Common myeloid progenitor, CD34-positive (primary cell): ENCODE measurements at regions not wholly inside any gene's neighbourhood (a gene's known extent, or its start where the extent isn't known, plus 50 kb on each side); places are given as distances from the start of the nearest gene placed in this dataset.
A peak's percentile ranks its signal among the peaks of the same experiment; 100 is the strongest.

Experiments
- CTCF ChIA-PET: fragments of 350-600 bp; sonication (Branson Sonifier 250); formaldehyde crosslinking; loops from one replicate; lab custom pipeline; 2021; ENCODE audit warnings: antibody characterized with exemption; lab: Charles Lee
- POLR2A ChIA-PET: fragments of 350-600 bp; sonication (Branson Sonifier 250); formaldehyde crosslinking; loops from one replicate; lab custom pipeline; 2021; ENCODE audit warnings: antibody characterized with exemption; lab: Charles Lee
- DNase-seq, 3 donors: peaks; one replicate each; pipeline versions ENCODE4 v3.0.0 to v3.0.0-alpha.2; 2013
- H3K27ac ChIP-seq, 2 experiments: 1 replicate in 1 of 2; 2 replicates in 1 of 2; pipeline ENCODE4 v1.7.0; 2013; ENCODE audit warnings: inconsistent platforms in 2 of 2, low read length in 2 of 2, mild to moderate bottlenecking in 2 of 2, low read depth in 1 of 2, moderate library complexity in 1 of 2; ENCODE audit not compliant: severe bottlenecking in 2 of 2, insufficient read depth in 1 of 2, poor library complexity in 1 of 2
- H3K27me3 ChIP-seq, 5 experiments: replicated peaks in 2 of 5; 1 replicate in 3 of 5; 2 replicates in 2 of 5; pipeline versions ENCODE4 v1.6.1 to v1.7.0; 2013; ENCODE audit warnings: low read length in 4 of 5, mild to moderate bottlenecking in 2 of 5, moderate library complexity in 2 of 5, inconsistent platforms in 1 of 5; ENCODE audit not compliant: insufficient read depth in 5 of 5, control insufficient read depth in 4 of 5
- H3K36me3 ChIP-seq, 4 experiments: 1 replicate in 2 of 4; 2 replicates in 2 of 4; pipeline versions ENCODE4 v1.6.1 to v1.7.0; 2013; ENCODE audit warnings: low read length in 3 of 4, control low read depth in 1 of 4, mild to moderate bottlenecking in 1 of 4; ENCODE audit not compliant: control insufficient read depth in 4 of 4, insufficient read depth in 4 of 4
- H3K4me1 ChIP-seq, 4 experiments: 1 replicate in 3 of 4; 2 replicates in 1 of 4; pipeline versions ENCODE4 v1.6.1 to v1.7.1; 2013; ENCODE audit warnings: low read length in 3 of 4, mild to moderate bottlenecking in 3 of 4, control low read depth in 1 of 4, inconsistent platforms in 1 of 4, moderate library complexity in 1 of 4; ENCODE audit not compliant: control insufficient read depth in 4 of 4, insufficient read depth in 4 of 4; ENCODE audit errors: control extremely low read depth in 1 of 4
- H3K4me3 ChIP-seq, 7 experiments: 1 replicate in 4 of 7; 2 replicates in 3 of 7; pipeline versions ENCODE4 v1.5.1 to v1.7.0; 2013; ENCODE audit warnings: mild to moderate bottlenecking in 7 of 7, low read length in 6 of 7, moderate library complexity in 6 of 7, inconsistent platforms in 2 of 7, low read depth in 2 of 7, control low read depth in 1 of 7; ENCODE audit not compliant: insufficient read depth in 4 of 7, control insufficient read depth in 1 of 7; ENCODE audit errors: extremely low read depth in 1 of 7
- H3K9me3 ChIP-seq, 5 experiments: 1 replicate in 4 of 5; 2 replicates in 1 of 5; pipeline versions ENCODE4 v1.6.1 to v1.7.1; 2013; ENCODE audit warnings: low read length in 4 of 5, mild to moderate bottlenecking in 2 of 5, inconsistent platforms in 1 of 5, low read depth in 1 of 5, moderate library complexity in 1 of 5; ENCODE audit not compliant: control insufficient read depth in 4 of 5, insufficient read depth in 2 of 5; ENCODE audit errors: control extremely low read depth in 1 of 5
- WGBS: methylation state at CpG from one replicate; pipeline ENCODE4 v1.1.5; 2013; ENCODE audit not compliant: insufficient coverage; 5-methylcytosine and 5-hydroxymethylcytosine counted together

DNA sequence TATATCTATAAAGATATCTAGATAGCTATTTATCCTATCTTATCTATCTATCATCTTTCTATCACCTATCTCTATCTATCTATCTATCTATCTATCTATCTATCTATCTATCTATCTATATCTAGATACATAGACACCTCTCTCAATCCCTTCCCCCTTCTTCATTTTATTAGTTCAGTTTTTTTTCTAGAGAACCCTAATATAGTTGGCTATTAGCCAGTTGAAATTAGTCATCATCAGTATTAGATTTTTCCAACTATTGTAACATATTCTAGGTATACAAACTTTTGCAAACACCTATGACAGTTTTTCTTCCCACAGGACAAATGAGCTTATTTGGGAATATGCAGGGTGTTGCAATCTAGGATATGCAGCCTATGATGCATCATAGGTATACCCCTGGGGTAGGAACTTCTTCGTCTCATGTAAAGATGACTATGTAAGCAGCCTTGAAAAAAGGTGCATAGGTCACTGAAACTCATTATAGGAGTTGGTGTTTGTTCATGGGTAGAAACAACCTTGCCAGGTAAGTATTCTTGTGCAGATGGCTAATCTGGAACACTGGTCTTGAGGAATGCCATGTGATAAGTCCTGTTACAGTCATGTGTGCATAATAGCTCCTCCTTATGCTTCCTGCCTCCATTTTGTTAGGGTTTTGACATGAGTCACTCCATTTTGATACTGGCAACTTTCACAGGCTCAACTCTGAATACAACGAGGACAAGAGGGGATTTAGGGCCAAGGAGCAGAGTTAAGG lies 160.7 kb upstream of the ZSWIM2 start:
- Histone ChIP-seq H3K27me3 (no peaks in the 10 kb centered on the region), H3K4me1 (no peaks in the 10 kb centered on the region), H3K9me3 (no peaks in the 10 kb centered on the region), H3K36me3 (no peaks in the 10 kb centered on the region), H3K4me3 (no peak overlapping the region), H3K27ac (no peak overlapping the region)
- CTCF ChIA-PET, result no interaction called here
- 100% methylated on average over 2 of the region's 2 CpGs for WGBS
- DNase-seq, result no peak
- POLR2A ChIA-PET, result no interaction called here

DNA sequence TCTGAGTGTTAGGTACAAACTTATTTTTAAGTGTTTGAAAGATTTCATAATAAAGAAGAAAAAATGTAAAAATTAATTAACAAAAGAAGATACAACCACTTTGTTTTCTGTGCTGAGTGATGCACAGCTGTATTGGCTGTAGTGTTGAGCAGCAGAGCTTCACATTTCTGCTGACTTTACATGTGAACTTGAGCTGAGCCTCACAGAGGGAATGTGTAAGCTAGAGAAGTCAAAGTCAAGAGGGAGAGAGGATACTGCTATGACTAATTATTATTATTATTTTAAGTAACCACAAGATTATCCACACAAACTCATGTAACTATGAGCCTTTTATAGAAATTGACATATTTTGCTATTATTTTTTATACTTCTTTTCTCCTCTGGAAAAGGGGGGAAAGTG lies 159.1 kb upstream of the ZSWIM2 start:
- POLR2A ChIA-PET, result no interaction called here
- H3K27me3 ChIP-seq, result no peaks in the 10 kb centered on the region
- CTCF ChIA-PET, result interaction anchor here (0.6 kb wide), 1 partner anchor 490 kb away, joined by 3 read pairs; no protein-coding TSS in a partner anchor
- no peaks in the 10 kb centered on the region for H3K9me3 ChIP-seq
- no peaks in the 10 kb centered on the region for H3K36me3 ChIP-seq
- no peaks in the 10 kb centered on the region for H3K4me1 ChIP-seq
- no peak for DNase-seq
- H3K4me3 ChIP-seq, result no peak overlapping the region
- no peak overlapping the region for H3K27ac ChIP-seq

- WGBS, result no CpG with 5 or more reads among the region's 1 CpG
- Histone ChIP-seq H3K27me3 (no peaks in the 10 kb centered on the region), H3K27ac (no peak overlapping the region), H3K4me1 (no peaks in the 10 kb centered on the region), H3K4me3 (peak overlapping the region in 3 of 7 experiments; percentile 19 to 48 (median 23)), H3K9me3 (peaks cover 0 to 10% (median 0%) of the 10 kb centered on the region in 5 experiments), H3K36me3 (no peaks in the 10 kb centered on the region)
- DNase-seq, result no peak
- ChIA-PET POLR2A (no interaction called here), CTCF (no interaction called here)
Measured at GRCh38 chr2:187003611-187004010, 154.6 kb upstream of the ZSWIM2 start.

- no peaks in the 10 kb centered on the region for H3K36me3 ChIP-seq
- no peak overlapping the region for H3K27ac ChIP-seq
- H3K27me3 ChIP-seq, result no peaks in the 10 kb centered on the region
- POLR2A ChIA-PET, result no interaction called here
- peak overlapping the region in 4 of 7 experiments; percentile 4 to 48 (median 19) for H3K4me3 ChIP-seq
- DNase-seq, result peak; percentile 6 to 23 (median 9)
- H3K9me3 ChIP-seq, result peaks cover 0 to 10% (median 0%) of the 10 kb centered on the region in 5 experiments
- CTCF ChIA-PET, result no interaction called here
- WGBS, result 77% methylated on average over 32 of the region's 32 CpGs
- no peaks in the 10 kb centered on the region for H3K4me1 ChIP-seq
Measured at GRCh38 chr2:187003038-187003554, 154.1 kb upstream of the ZSWIM2 start.

- 92% methylated on average over 12 of the region's 18 CpGs for WGBS
- ChIA-PET CTCF (no interaction called here), POLR2A (no interaction called here)
- Histone ChIP-seq H3K4me3 (no peak overlapping the region), H3K9me3 (peaks cover 0 to 10% (median 0%) of the 10 kb centered on the region in 5 experiments), H3K36me3 (no peaks in the 10 kb centered on the region), H3K27me3 (no peaks in the 10 kb centered on the region), H3K27ac (no peak overlapping the region), H3K4me1 (no peaks in the 10 kb centered on the region)
- no peak for DNase-seq
Measured at GRCh38 chr2:187002242-187002641, 153.3 kb upstream of the ZSWIM2 start.

GRCh38 chr2:187001248-187001647 lies 152.3 kb upstream of the ZSWIM2 start:
- ChIA-PET CTCF (no interaction called here), POLR2A (no interaction called here)
- Histone ChIP-seq H3K9me3 (peaks cover 0 to 10% (median 0%) of the 10 kb centered on the region in 5 experiments), H3K4me3 (no peak overlapping the region), H3K27me3 (no peaks in the 10 kb centered on the region), H3K4me1 (no peaks in the 10 kb centered on the region), H3K36me3 (no peaks in the 10 kb centered on the region), H3K27ac (no peak overlapping the region)
- 94% methylated on average over 7 of the region's 7 CpGs for WGBS
- no peak for DNase-seq

DNA sequence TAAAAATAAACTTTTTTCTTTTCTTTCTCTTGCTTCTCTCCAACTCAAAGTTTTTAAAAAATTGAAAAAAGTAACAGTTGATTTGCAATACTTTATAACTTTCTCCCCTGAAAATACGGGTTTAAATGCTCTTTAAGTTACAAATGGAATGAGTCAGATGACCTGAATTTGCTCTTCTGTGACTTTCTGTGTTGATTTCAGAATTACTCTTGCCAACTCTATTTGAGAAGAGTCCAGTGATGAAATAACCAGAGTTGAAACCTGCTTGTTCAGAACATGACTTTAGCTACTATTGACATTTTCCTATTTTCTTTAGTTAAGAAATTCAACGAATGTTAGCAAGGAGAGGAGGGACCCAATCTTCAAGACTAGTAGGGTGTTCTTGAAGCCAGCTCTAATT lies 146.1 kb upstream of the ZSWIM2 start:
- H3K27ac ChIP-seq, result no peak overlapping the region
- no peaks in the 10 kb centered on the region for H3K27me3 ChIP-seq
- no peaks in the 10 kb centered on the region for H3K36me3 ChIP-seq
- no peak for DNase-seq
- H3K9me3 ChIP-seq, result no peaks in the 10 kb centered on the region
- ChIA-PET POLR2A (no interaction called here), CTCF (interaction anchor here (0.7 to 0.8 kb wide), 2 partner anchors 22 to 67 kb away, joined by 3 read pairs; no protein-coding TSS in a partner anchor)
- no peaks in the 10 kb centered on the region for H3K4me1 ChIP-seq
- no peak overlapping the region for H3K4me3 ChIP-seq
- WGBS, result no CpG with 5 or more reads among the region's 2 CpGs
